Neural progenitor cell (in vitro differentiated cells): ENCODE measurements at regions not wholly inside any gene's neighbourhood (a gene's known extent, or its start where the extent isn't known, plus 50 kb on each side); places are given as distances from the start of the nearest gene placed in this dataset.
"Not testable (repeated sequence)": the region's sequence is repeated elsewhere in the genome, so short reads cannot be mapped to it uniquely, and the experiment has no call there.

ENCODE experiments used
- DNase-seq: peaks from one replicate; pipeline ENCODE4 v3.0.0-alpha.2; 2016; ENCODE audit warnings: low spot score
- H2AFZ ChIP-seq: fragments of 200-600 bp; sonication (generic); replicated peaks from 2 replicates; pipeline ENCODE4 v1.6.1; 2016; ENCODE audit warnings: antibody characterized with exemption
- H3F3A ChIP-seq: fragments of 200-600 bp; sonication (generic); 2 replicates; pipeline ENCODE4 v1.6.1; 2016; ENCODE audit warnings: antibody characterized with exemption, low read depth
- H3K27ac ChIP-seq: fragments of 200-600 bp; sonication (generic); 2 replicates; pipeline ENCODE4 v1.5.1; 2016; ENCODE audit warnings: mild to moderate bottlenecking
- H3K27me3 ChIP-seq: fragments of 200-600 bp; sonication (generic); 2 replicates; pipeline ENCODE4 v1.6.1; 2016; ENCODE audit warnings: mild to moderate bottlenecking, moderate library complexity
- H3K36me3 ChIP-seq: fragments of 200-600 bp; sonication (generic); 2 replicates; pipeline ENCODE4 v1.5.1; 2016
- H3K4me1 ChIP-seq: fragments of 200-600 bp; sonication (generic); 2 replicates; pipeline ENCODE4 v1.6.1; 2016; ENCODE audit warnings: mixed run types
- H3K4me2 ChIP-seq: fragments of 200-600 bp; sonication (generic); 2 replicates; pipeline ENCODE4 v1.6.1; 2016
- H3K4me3 ChIP-seq: fragments of 200-600 bp; sonication (generic); 2 replicates; pipeline ENCODE4 v1.5.1; 2016
- H3K79me2 ChIP-seq: fragments of 200-600 bp; sonication (generic); 2 replicates; pipeline ENCODE4 v1.6.1; 2016; ENCODE audit warnings: low read depth
- H3K9ac ChIP-seq: fragments of 200-600 bp; sonication (generic); 2 replicates; pipeline ENCODE4 v1.6.1; 2016
- H3K9me3 ChIP-seq: fragments of 200-600 bp; sonication (generic); 2 replicates; pipeline ENCODE4 v1.5.1; 2016; ENCODE audit warnings: low read depth
- H4K20me1 ChIP-seq: fragments of 200-600 bp; sonication (generic); 2 replicates; pipeline ENCODE4 v1.6.1; 2016; ENCODE audit warnings: low read depth
- H3K27ac Mint-ChIP-seq: 3 replicates; pipeline ENCODE4 v1.8.0; 2021; ENCODE audit warnings: mixed read lengths
- H3K27me3 Mint-ChIP-seq: 2 replicates; pipeline ENCODE4 v1.8.0; 2022; ENCODE audit warnings: low read depth, mild to moderate bottlenecking, inconsistent platforms, moderate library complexity, mixed read lengths; ENCODE audit not compliant: insufficient read depth
- H3K36me3 Mint-ChIP-seq: 3 replicates; pipeline ENCODE4 v1.8.0; 2021; ENCODE audit warnings: mixed read lengths
- H3K4me1 Mint-ChIP-seq: 3 replicates; pipeline ENCODE4 v1.8.0; 2021; ENCODE audit warnings: mixed read lengths
- H3K4me3 Mint-ChIP-seq: 3 replicates; pipeline ENCODE4 v1.8.0; 2021; ENCODE audit warnings: mild to moderate bottlenecking, moderate library complexity, mixed read lengths
- H3K9me3 Mint-ChIP-seq: 3 replicates; pipeline ENCODE4 v1.8.0; 2020; ENCODE audit warnings: mixed read lengths
- EZH2 ChIP-seq: fragments of 200-600 bp; sonication (generic); IDR thresholded peaks from 2 replicates; pipeline ENCODE4 v1.6.1; 2017; ENCODE audit warnings: antibody characterized with exemption, mild to moderate bottlenecking, moderate library complexity
- EZH2phosphoT487 ChIP-seq: fragments of 200-600 bp; sonication (generic); IDR thresholded peaks from 2 replicates; pipeline ENCODE4 v1.6.1; 2017; ENCODE audit warnings: antibody characterized with exemption
- TF ChIP-seq, protein P1 (sequence below): fragments of 200-600 bp; sonication (generic); IDR thresholded peaks from 2 replicates; pipeline ENCODE4 v1.5.1; 2017; ENCODE audit warnings: antibody characterized with exemption, mild to moderate bottlenecking

DNA sequence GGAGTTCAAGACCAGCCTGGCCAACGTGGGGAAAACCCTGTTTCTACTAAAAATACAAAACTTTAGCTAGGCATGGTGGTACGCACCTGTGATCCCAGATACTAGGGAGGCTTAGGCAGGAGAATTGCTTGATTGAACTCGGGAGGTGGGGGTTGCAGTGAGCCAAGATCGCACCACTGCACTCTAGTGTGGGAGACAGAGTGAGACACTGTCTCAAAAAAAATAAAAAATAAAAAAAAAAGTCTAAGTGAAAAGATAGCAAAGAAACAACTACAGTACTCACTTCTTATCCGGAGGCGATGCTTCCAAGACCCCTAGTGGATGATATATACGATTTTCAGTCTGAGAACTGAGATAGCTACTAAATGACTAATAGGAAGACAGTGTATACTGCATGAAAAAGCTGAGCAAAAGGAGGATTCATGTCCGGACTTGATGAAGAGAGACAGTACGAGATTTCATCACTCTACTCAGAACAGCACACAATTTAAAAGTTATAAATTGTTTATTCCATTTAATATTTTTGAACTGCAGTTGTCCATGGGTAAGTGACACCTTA is 138.7 kb upstream of the GOLGA6L6 start:
- not testable (repeated sequence) for DNase-seq, H3K79me2 ChIP-seq, H3K4me1 Mint-ChIP-seq, H3K27me3 Mint-ChIP-seq, H3K9ac ChIP-seq, H3K27ac ChIP-seq, H3K9me3 Mint-ChIP-seq, H3K36me3 Mint-ChIP-seq, H3K27me3 ChIP-seq, H4K20me1 ChIP-seq, H3K4me3 ChIP-seq, H2AFZ ChIP-seq, H3K36me3 ChIP-seq, H3K4me2 ChIP-seq, H3K27ac Mint-ChIP-seq, H3K4me1 ChIP-seq, H3F3A ChIP-seq, H3K9me3 ChIP-seq, H3K4me3 Mint-ChIP-seq

DNA sequence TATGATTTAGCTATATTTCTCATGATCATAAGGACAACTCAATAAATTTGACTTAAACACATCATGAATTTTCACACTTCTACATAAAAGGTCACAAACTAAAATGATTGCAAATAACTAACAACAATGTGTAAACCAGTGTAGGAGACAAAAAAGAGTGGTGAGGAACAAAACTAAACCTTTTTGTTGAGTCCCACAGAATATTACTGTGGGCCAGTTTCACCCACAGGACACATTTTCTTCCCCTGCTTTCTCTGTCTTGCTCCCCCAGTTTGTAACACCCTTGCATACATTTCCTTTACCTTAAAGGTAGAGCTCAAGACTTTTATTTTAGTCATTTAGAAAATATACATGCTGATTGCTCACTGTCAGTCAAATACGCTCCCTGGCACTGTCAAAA is 130.9 kb upstream of the GOLGA6L6 start:
- no peak for TF ChIP-seq EZH2phosphoT487
- no peak for TF ChIP-seq EZH2
- TF ChIP-seq, protein P1, sequence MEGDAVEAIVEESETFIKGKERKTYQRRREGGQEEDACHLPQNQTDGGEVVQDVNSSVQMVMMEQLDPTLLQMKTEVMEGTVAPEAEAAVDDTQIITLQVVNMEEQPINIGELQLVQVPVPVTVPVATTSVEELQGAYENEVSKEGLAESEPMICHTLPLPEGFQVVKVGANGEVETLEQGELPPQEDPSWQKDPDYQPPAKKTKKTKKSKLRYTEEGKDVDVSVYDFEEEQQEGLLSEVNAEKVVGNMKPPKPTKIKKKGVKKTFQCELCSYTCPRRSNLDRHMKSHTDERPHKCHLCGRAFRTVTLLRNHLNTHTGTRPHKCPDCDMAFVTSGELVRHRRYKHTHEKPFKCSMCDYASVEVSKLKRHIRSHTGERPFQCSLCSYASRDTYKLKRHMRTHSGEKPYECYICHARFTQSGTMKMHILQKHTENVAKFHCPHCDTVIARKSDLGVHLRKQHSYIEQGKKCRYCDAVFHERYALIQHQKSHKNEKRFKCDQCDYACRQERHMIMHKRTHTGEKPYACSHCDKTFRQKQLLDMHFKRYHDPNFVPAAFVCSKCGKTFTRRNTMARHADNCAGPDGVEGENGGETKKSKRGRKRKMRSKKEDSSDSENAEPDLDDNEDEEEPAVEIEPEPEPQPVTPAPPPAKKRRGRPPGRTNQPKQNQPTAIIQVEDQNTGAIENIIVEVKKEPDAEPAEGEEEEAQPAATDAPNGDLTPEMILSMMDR, result no peak
- H3K27me3 Mint-ChIP-seq, result no peaks in the 10 kb centered on the region
- peaks cover 2% of the 10 kb centered on the region for H3K9me3 Mint-ChIP-seq

DNA sequence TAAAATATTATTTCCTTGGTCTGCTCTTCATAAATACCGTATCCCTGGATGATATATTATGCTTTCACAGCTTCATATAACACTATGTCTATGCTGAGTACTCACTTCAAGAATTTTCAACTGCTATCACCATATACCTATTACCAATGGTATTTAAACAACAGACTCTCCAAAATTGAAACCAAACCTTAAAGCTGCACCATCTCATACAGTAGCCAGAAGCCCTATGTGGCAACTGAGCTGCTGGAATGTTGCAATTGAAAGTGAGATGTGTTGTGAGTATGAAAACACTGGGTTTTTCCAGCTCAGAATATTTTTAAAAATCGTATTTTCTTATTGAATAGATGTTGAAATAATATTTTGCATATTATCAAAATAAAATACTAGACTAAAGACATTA is 130.1 kb upstream of the GOLGA6L6 start:
- Mint-ChIP-seq H3K27me3 (no peaks in the 10 kb centered on the region), H3K9me3 (peaks cover 2% of the 10 kb centered on the region), H3K4me1 (no peaks in the 10 kb centered on the region), H3K27ac (no peak overlapping the region), H3K36me3 (no peaks in the 10 kb centered on the region), H3K4me3 (no peak overlapping the region)
- TF ChIP-seq EZH2phosphoT487 (no peak), EZH2 (no peak)
- TF ChIP-seq, protein P1, result no peak
- no peak for DNase-seq
- Histone ChIP-seq H3K4me3 (no peak overlapping the region), H4K20me1 (no peaks in the 10 kb centered on the region), H3K4me1 (no peaks in the 10 kb centered on the region), H3K36me3 (peaks cover 9% of the 10 kb centered on the region), H3K27ac (no peak overlapping the region), H3K79me2 (no peaks in the 10 kb centered on the region), H3K4me2 (no peak overlapping the region), H3K27me3 (no peaks in the 10 kb centered on the region), H3K9ac (no peak overlapping the region), H3K9me3 (peaks cover 50% of the 10 kb centered on the region), H2AFZ (no peak overlapping the region), H3F3A (no peaks in the 10 kb centered on the region)

More for the DNA sequence above, 130.9 kb upstream of the GOLGA6L6 start:
- Histone ChIP-seq H3K4me1 (no peaks in the 10 kb centered on the region), H3K9me3 (peaks cover 42% of the 10 kb centered on the region), H4K20me1 (no peaks in the 10 kb centered on the region), H3K27ac (no peak overlapping the region), H3K9ac (no peak overlapping the region), H3K4me2 (no peak overlapping the region), H2AFZ (no peak overlapping the region), H3K27me3 (no peaks in the 10 kb centered on the region), H3F3A (no peaks in the 10 kb centered on the region), H3K36me3 (peaks cover 4% of the 10 kb centered on the region), H3K4me3 (no peak overlapping the region), H3K79me2 (no peaks in the 10 kb centered on the region)
- Mint-ChIP-seq H3K4me3 (no peak overlapping the region), H3K4me1 (no peaks in the 10 kb centered on the region), H3K27ac (no peak overlapping the region), H3K36me3 (no peaks in the 10 kb centered on the region)
- no peak for DNase-seq

DNA sequence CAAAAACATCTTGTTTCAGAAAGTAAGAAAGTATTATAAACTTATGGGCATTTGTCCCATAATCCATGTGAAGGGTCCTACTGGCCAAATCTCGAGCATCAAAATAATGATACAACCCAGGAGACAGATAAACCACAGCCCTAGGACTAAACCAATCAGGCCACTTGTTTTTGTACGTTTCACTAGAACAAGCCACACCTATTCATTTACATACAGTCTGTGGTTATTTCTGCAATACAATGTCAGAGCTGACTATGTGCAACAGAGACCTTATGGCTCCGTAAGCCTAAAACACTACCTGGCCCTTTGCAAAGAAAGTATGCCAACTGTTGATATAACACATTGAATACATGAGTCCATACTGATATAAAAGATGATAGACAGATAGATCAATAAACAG is 124.8 kb upstream of the GOLGA6L6 start:
- not testable (repeated sequence) for H3K9me3 Mint-ChIP-seq, H3K9ac ChIP-seq, H3K27me3 ChIP-seq, H3F3A ChIP-seq, H3K4me1 Mint-ChIP-seq, H4K20me1 ChIP-seq, H3K4me3 ChIP-seq, H2AFZ ChIP-seq, H3K4me2 ChIP-seq, H3K27me3 Mint-ChIP-seq, H3K36me3 Mint-ChIP-seq, H3K4me1 ChIP-seq, H3K79me2 ChIP-seq, H3K4me3 Mint-ChIP-seq, H3K27ac ChIP-seq, H3K36me3 ChIP-seq, H3K27ac Mint-ChIP-seq, DNase-seq
- peaks cover 84% of the 10 kb centered on the region for H3K9me3 ChIP-seq
